Breast epithelium (tissue), 4 donors: ENCODE measurements at regions not wholly inside any gene's neighbourhood (a gene's known extent, or its start where the extent isn't known, plus 50 kb on each side); places are given as distances from the start of the nearest gene placed in this dataset.

Source experiments
- DNase-seq, 2 donors: peaks; one replicate each; pipeline ENCODE4 v3.0.0-alpha.2; 2019; ENCODE audit warnings: low spot score in 2 of 2
- H3K27ac ChIP-seq, 2 donors: fragments of 200-600 bp; sonication (generic) in 1 of 2; one replicate each; pipeline ENCODE4 v1.5.1; 2016 to 2019; ENCODE audit warnings: mild to moderate bottlenecking in 1 of 2
- H3K27me3 ChIP-seq, 2 donors: fragments of 200-600 bp; sonication (generic) in 1 of 2; one replicate each; pipeline versions ENCODE4 v1.5.1 to v1.6.0; 2017 to 2019; ENCODE audit warnings: control low read depth in 1 of 2, mild to moderate bottlenecking in 1 of 2
- H3K36me3 ChIP-seq: fragments of 200-600 bp; one replicate; pipeline ENCODE4 v1.5.1; 2019
- H3K4me1 ChIP-seq, 2 donors: fragments of 200-600 bp; sonication (generic); one replicate each; pipeline ENCODE4 v1.5.1; 2016 to 2019; ENCODE audit warnings: control low read depth in 1 of 2
- H3K4me3 ChIP-seq, 3 donors: fragments of 200-600 bp; sonication (generic); 1 replicate in 2 of 3; 2 replicates in 1 of 3; pipeline ENCODE4 v1.5.1; 2016 to 2019; ENCODE audit warnings: mild to moderate bottlenecking in 3 of 3, moderate library complexity in 2 of 3
- H3K9me3 ChIP-seq, 2 donors: fragments of 200-600 bp; sonication (generic) in 1 of 2; one replicate each; pipeline ENCODE4 v1.5.1; 2016 to 2019; ENCODE audit warnings: control low read depth in 1 of 2
- POLR2A ChIP-seq: fragments of 450-650 bp; IDR thresholded peaks from one replicate; pipeline ENCODE4 v1.6.1; 2016; ENCODE audit warnings: antibody characterized with exemption, mild to moderate bottlenecking, moderate library complexity
- POLR2AphosphoS5 ChIP-seq, 3 donors: sonication (generic); formaldehyde crosslinking; IDR thresholded peaks; one replicate each; pipeline ENCODE4 v1.6.1; 2017; ENCODE audit warnings: antibody characterized with exemption in 3 of 3
- intact Hi-C: fragments of 100-400 bp; cut with DNase I; formaldehyde crosslinking; loops from one replicate; pipeline ENCODE4 v1.15.1; 2023; ENCODE audit warnings: low total_unique reads
- TF ChIP-seq, protein P1 (sequence below), 3 donors: fragments of 450-650 bp; IDR thresholded peaks; one replicate each; pipeline ENCODE4 v1.5.1; 2016 to 2017; ENCODE audit warnings: antibody characterized with exemption in 3 of 3, mild to moderate bottlenecking in 3 of 3, moderate library complexity in 3 of 3

DNA sequence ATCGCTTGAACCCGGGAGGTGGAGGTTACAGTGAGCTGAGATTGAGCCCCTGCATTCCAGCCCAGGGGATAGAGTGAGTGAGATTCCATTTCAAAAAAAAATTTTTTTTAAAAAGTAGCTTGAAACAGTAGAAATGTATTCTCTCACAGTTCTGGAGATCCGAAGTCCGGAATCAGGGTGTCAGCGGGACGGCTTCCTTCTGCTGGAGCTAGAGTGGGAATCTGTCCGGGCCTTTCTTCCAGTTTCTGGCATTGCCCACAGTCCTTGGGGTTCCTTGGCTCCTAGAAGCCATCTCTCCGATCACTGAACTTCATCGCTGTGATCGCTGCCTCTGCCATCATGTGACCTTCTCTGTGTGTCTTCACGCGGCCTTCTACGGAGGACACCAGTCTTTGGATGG lies 181.2 kb upstream of the CIBAR2 start:
- Histone ChIP-seq H3K27me3 (no peaks in the 10 kb centered on the region), H3K4me3 (no peak overlapping the region), H3K36me3 (no peaks in the 10 kb centered on the region), H3K27ac (no peak overlapping the region), H3K4me1 (no peaks in the 10 kb centered on the region), H3K9me3 (no peaks in the 10 kb centered on the region)
- intact Hi-C loops, result no loop called here
- TF ChIP-seq, protein P1, sequence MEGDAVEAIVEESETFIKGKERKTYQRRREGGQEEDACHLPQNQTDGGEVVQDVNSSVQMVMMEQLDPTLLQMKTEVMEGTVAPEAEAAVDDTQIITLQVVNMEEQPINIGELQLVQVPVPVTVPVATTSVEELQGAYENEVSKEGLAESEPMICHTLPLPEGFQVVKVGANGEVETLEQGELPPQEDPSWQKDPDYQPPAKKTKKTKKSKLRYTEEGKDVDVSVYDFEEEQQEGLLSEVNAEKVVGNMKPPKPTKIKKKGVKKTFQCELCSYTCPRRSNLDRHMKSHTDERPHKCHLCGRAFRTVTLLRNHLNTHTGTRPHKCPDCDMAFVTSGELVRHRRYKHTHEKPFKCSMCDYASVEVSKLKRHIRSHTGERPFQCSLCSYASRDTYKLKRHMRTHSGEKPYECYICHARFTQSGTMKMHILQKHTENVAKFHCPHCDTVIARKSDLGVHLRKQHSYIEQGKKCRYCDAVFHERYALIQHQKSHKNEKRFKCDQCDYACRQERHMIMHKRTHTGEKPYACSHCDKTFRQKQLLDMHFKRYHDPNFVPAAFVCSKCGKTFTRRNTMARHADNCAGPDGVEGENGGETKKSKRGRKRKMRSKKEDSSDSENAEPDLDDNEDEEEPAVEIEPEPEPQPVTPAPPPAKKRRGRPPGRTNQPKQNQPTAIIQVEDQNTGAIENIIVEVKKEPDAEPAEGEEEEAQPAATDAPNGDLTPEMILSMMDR (IDR thresholded peaks at IDR 0.05), result no peak
- no peak for TF ChIP-seq POLR2A
- TF ChIP-seq POLR2AphosphoS5 (IDR thresholded peaks at IDR 0.05), result no peak
- DNase-seq, result no peak

DNA sequence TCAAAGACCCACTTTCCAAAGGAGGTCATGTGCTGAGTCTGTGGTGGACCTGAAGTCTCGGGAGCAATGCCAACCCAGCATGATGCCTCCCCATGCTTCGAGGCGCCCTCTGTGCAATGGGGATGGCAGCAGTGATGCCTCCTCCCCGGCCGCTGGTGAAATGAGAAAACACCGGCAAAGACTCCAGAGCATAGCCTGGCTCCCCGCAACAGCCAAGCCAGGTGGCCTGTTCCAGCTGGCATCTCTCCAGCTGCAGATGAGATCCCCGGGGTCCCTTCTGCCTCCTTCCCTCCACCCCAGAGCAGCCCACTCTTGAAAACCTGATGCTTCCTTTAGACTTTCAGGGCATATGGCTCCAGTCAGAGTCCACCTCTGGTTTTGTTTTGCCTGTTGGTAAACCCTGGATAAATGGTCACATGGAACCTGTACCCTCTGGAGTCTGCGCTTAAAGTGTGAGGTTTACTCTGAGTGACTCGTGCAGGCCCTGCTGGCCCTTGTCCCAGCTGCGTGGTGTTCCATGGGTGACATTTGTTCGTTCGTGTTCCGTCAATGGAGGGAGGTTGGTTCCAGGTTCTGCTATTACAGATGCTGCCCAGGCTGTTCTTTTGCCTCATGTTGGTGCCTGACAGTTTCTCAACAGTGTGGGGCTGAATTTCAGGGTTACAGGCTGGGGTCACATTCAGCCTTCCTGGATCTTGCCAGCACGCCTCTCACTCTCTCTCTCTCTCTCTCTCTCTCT lies 181.8 kb upstream of the CIBAR2 start:
- H3K4me3 ChIP-seq, result no peak overlapping the region
- intact Hi-C loops, result no loop called here
- H3K36me3 ChIP-seq, result no peaks in the 10 kb centered on the region
- DNase-seq, result no peak
- H3K27ac ChIP-seq, result no peak overlapping the region
- H3K9me3 ChIP-seq, result no peaks in the 10 kb centered on the region
- no peak for TF ChIP-seq POLR2AphosphoS5 (IDR thresholded peaks at IDR 0.05)
- TF ChIP-seq POLR2A, result no peak
- TF ChIP-seq, protein P1 (IDR thresholded peaks at IDR 0.05), result no peak
- H3K4me1 ChIP-seq, result no peaks in the 10 kb centered on the region
- H3K27me3 ChIP-seq, result no peaks in the 10 kb centered on the region

DNA sequence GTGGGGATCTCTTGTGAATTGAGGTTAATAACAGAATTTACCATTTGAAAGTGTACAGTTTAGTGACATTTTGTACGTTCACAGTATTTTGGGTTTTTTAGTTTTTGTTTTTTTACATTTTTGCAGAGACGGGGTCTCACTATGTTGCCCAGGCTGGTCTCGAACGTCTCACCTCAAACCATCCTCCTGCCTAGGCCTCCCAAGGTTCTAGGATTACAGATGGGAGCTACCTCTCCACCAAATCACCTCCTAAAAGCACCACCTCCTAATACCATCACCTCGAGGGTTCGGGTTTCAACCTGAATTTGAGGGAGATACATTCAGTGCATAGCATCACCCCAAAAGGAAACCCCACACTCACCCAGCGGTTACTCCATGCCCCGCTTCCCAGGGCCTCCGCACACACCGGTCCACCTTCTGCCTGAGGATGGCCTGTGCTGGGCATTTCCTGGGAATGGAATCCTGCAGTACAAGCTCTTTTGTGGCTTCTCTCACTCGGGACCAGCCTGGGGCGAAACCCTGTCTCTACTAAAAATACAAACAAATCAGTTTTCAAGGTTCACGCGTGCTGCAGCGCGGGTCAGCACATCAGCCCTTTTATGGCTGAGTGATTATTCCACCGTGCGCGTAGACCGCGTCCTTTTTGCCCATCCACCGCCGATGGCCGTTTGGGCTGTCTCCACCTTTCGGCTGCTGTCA lies 182.7 kb upstream of the CIBAR2 start:
- DNase-seq, result no peak
- intact Hi-C loops, result no loop called here
- H3K27ac ChIP-seq, result no peak overlapping the region
- no peaks in the 10 kb centered on the region for H3K9me3 ChIP-seq
- TF ChIP-seq, protein P1 (IDR thresholded peaks at IDR 0.05), result no peak
- no peak for TF ChIP-seq POLR2A
- no peak overlapping the region for H3K4me3 ChIP-seq
- no peaks in the 10 kb centered on the region for H3K4me1 ChIP-seq
- H3K36me3 ChIP-seq, result no peaks in the 10 kb centered on the region
- H3K27me3 ChIP-seq, result no peaks in the 10 kb centered on the region

DNA sequence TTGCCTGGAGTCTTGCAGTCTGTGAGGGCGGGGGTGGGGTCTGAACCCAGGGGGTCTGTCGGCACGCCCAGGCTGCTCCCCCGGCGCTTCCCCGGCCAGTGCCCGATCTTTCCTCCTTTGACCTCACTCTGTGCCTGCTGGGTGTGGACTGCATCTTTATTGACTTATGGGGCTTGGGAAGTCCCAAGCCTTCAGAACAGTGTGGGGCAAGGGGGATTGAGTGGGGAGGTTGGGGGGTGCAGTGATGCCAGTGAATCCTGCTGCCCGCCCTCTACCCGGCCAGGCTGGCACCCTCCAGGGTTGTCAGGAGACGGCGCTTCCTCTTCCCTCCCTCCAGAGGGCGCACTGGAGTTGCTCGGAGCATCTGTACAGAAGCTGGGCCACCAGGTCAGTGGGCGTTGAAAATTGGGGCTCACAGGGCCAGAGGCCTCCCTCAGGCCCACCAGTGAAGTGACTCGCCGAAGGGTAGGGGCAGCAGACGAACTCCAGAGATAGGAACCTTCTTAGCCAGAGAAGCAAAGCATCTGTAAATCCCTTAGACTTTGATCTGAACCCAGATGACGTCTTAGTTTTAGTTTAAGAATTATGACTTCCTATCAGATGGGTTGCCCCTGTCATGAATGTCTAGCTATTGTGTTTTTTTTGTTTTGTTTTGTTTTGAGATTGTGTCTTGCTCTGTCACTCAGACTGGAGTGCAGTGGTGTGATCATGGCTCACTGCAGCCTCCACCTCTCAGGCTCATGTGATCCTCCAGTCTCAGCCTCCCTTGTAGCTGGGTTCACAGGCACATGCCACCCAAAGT lies 184.8 kb upstream of the CIBAR2 start:
- DNase-seq, result peak in 1 of 2 donors; percentile 68
- Histone ChIP-seq H3K4me1 (no peaks in the 10 kb centered on the region), H3K36me3 (no peaks in the 10 kb centered on the region), H3K4me3 (no peak overlapping the region), H3K9me3 (no peaks in the 10 kb centered on the region), H3K27me3 (no peaks in the 10 kb centered on the region), H3K27ac (no peak overlapping the region)
- TF ChIP-seq POLR2A, result no peak
- TF ChIP-seq, protein P1 (IDR thresholded peaks at IDR 0.05), result peak; percentile 36 to 63 (median 36)
- intact Hi-C loops, result no loop called here

DNA sequence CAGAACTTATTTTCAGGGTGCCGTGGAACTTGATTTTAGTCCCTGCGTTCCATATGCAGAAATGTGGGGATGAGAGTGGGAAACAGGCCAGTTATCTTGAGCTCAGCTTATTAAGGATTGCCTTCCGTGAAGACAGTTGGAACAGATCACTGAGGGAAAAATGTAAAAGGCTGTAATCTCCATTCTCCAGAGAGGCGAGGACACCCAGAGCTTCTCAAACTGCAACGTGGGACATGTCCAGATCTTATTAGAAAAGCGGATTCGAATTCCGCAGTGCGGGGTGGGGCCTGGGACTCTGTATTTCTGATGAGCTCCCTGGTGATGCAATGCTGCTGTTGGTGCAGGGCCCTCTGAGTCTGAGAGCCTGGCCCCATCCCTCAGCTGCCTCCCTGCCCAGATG lies 185.6 kb upstream of the CIBAR2 start:
- Histone ChIP-seq H3K4me3 (no peak overlapping the region), H3K27ac (no peak overlapping the region), H3K4me1 (no peaks in the 10 kb centered on the region), H3K9me3 (no peaks in the 10 kb centered on the region), H3K27me3 (no peaks in the 10 kb centered on the region), H3K36me3 (no peaks in the 10 kb centered on the region)
- TF ChIP-seq POLR2AphosphoS5 (IDR thresholded peaks at IDR 0.05), result no peak
- TF ChIP-seq POLR2A, result no peak
- TF ChIP-seq, protein P1 (IDR thresholded peaks at IDR 0.05), result no peak
- intact Hi-C loops, result no loop called here
- DNase-seq, result no peak
